Caco-2 (cell line): ENCODE measurements at regions not wholly inside any gene's neighbourhood (a gene's known extent, or its start where the extent isn't known, plus 50 kb on each side); places are given as distances from the start of the nearest gene placed in this dataset.

Source experiments
- BruUV-seq: library from RNA; stranded (reverse); fragments of 400-500 nt; replicated peaks from 2 replicates; lab custom pipeline; 2021; lab: Mats Ljungman, UMichigan
- CTCF ChIA-PET: fragments of 300-600 bp; sonication (Branson Sonifier 250); formaldehyde crosslinking; loops from one replicate; lab custom pipeline; 2022; ENCODE audit warnings: antibody characterized with exemption; lab: Charles Lee
- POLR2A ChIA-PET: fragments of 300-600 bp; sonication (Branson Sonifier 250); formaldehyde crosslinking; loops from one replicate; lab custom pipeline; 2022; ENCODE audit warnings: antibody characterized with exemption; lab: Charles Lee
- DNase-seq, 2 experiments: peaks; one replicate each; pipeline versions ENCODE4 v3.0.0 to v3.0.0-alpha.2; 2020 to 2022
- H3K27me3 ChIP-seq: replicated peaks from 2 replicates; pipeline ENCODE4 v1.6.0; 2011; ENCODE audit warnings: low read length; ENCODE audit not compliant: control insufficient read depth, insufficient read depth
- H3K36me3 ChIP-seq: 2 replicates; pipeline ENCODE4 v1.5.1; 2011; ENCODE audit warnings: low read length; ENCODE audit not compliant: control insufficient read depth, insufficient read depth
- H3K4me1 ChIP-seq: fragments of 250-450 bp; sonication (Bioruptor Pico); 2 replicates; pipeline ENCODE4 v1.5.1; 2020; ENCODE audit warnings: mild to moderate bottlenecking
- H3K4me3 ChIP-seq: 2 replicates; pipeline ENCODE4 v1.5.1; 2011; ENCODE audit warnings: low read depth, mild to moderate bottlenecking, control low read depth, low read length
- H3K9me3 ChIP-seq: fragments of 250-450 bp; sonication (Bioruptor Pico); 2 replicates; pipeline ENCODE4 v1.5.1; 2020; ENCODE audit warnings: mild to moderate bottlenecking, moderate library complexity
- H3K27ac Mint-ChIP-seq: one replicate; pipeline ENCODE4 v1.8.0; 2022; ENCODE audit warnings: mixed read lengths; ENCODE audit not compliant: unreplicated experiment
- H3K27me3 Mint-ChIP-seq: one replicate; pipeline ENCODE4 v1.8.0; 2022; ENCODE audit warnings: mixed read lengths; ENCODE audit not compliant: insufficient read depth, unreplicated experiment
- H3K36me3 Mint-ChIP-seq: one replicate; pipeline ENCODE4 v1.8.0; 2022; ENCODE audit warnings: mild to moderate bottlenecking, mixed read lengths; ENCODE audit not compliant: insufficient read depth, unreplicated experiment
- H3K4me1 Mint-ChIP-seq: one replicate; pipeline ENCODE4 v1.8.0; 2022; ENCODE audit warnings: low read depth, mixed read lengths; ENCODE audit not compliant: unreplicated experiment
- H3K4me3 Mint-ChIP-seq: one replicate; pipeline ENCODE4 v1.8.0; 2022; ENCODE audit warnings: mild to moderate bottlenecking, moderate library complexity, mixed read lengths; ENCODE audit not compliant: unreplicated experiment
- H3K9me3 Mint-ChIP-seq: one replicate; pipeline ENCODE4 v1.8.0; 2022; ENCODE audit warnings: mixed read lengths; ENCODE audit not compliant: unreplicated experiment
- intact Hi-C: fragments of 100-400 bp; cut with micrococcal nuclease; formaldehyde crosslinking; loops from one replicate; pipeline ENCODE4 v1.10.0; 2022; ENCODE audit not compliant: unreplicated experiment
- TF ChIP-seq, protein P1 (sequence below), 2 experiments: fragments of 200-600 bp in 1 of 2; IDR thresholded peaks; 1 replicate in 1 of 2; 2 replicates in 1 of 2; pipeline versions ENCODE4 v1.5.1 to v1.8.0; 2011 to 2022; ENCODE audit warnings: antibody characterized with exemption in 1 of 2, control low read depth in 1 of 2, inconsistent platforms in 1 of 2, low read depth in 1 of 2, low read length in 1 of 2, mild to moderate bottlenecking in 1 of 2, moderate library complexity in 1 of 2; ENCODE audit not compliant: insufficient read depth in 1 of 2, severe bottlenecking in 1 of 2, unreplicated experiment in 1 of 2

DNA sequence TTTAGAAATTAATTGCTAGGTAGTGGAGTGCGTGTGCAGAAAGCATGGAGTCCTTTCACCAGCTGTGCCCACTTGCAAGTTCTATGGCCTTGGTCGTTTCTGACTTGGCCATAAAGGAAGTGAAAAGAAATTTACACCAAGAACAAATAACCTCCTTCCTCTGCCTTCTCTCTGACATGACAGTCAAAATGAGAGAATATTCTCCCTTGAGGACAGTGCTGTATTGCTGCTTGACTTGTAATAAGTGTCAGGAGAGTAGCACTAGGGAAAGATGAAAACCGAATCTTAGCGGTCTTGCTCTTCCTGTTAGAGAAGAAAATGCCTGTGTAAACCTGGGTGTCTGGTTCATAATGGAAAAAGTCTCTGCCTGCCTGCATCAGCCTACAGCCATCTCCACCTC lies 333.1 kb upstream of the RAG2 start:
- no peaks in the 10 kb centered on the region for H3K27me3 ChIP-seq
- no peak overlapping the region for H3K4me3 ChIP-seq
- ChIA-PET POLR2A (no interaction called here), CTCF (no interaction called here)
- H3K27ac Mint-ChIP-seq = no peak overlapping the region
- H3K36me3 Mint-ChIP-seq = no peaks in the 10 kb centered on the region
- H3K4me1 ChIP-seq = no peaks in the 10 kb centered on the region
- DNase-seq = no peak
- H3K4me1 Mint-ChIP-seq = no peaks in the 10 kb centered on the region
- H3K36me3 ChIP-seq = no peaks in the 10 kb centered on the region
- intact Hi-C loops = no loop called here
- H3K9me3 ChIP-seq = no peaks in the 10 kb centered on the region
- no peaks in the 10 kb centered on the region for H3K9me3 Mint-ChIP-seq
- TF ChIP-seq, protein P1, sequence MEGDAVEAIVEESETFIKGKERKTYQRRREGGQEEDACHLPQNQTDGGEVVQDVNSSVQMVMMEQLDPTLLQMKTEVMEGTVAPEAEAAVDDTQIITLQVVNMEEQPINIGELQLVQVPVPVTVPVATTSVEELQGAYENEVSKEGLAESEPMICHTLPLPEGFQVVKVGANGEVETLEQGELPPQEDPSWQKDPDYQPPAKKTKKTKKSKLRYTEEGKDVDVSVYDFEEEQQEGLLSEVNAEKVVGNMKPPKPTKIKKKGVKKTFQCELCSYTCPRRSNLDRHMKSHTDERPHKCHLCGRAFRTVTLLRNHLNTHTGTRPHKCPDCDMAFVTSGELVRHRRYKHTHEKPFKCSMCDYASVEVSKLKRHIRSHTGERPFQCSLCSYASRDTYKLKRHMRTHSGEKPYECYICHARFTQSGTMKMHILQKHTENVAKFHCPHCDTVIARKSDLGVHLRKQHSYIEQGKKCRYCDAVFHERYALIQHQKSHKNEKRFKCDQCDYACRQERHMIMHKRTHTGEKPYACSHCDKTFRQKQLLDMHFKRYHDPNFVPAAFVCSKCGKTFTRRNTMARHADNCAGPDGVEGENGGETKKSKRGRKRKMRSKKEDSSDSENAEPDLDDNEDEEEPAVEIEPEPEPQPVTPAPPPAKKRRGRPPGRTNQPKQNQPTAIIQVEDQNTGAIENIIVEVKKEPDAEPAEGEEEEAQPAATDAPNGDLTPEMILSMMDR (IDR thresholded peaks at IDR 0.05; ENCODE audit: insufficient read depth in 1 of 2, low read depth in 1 of 2, low read length in 1 of 2, severe bottlenecking in 1 of 2, unreplicated experiment in 1 of 2) = no peak
- no TSS peak for BruUV-seq
- H3K4me3 Mint-ChIP-seq = no peak overlapping the region
- H3K27me3 Mint-ChIP-seq = no peaks in the 10 kb centered on the region

DNA sequence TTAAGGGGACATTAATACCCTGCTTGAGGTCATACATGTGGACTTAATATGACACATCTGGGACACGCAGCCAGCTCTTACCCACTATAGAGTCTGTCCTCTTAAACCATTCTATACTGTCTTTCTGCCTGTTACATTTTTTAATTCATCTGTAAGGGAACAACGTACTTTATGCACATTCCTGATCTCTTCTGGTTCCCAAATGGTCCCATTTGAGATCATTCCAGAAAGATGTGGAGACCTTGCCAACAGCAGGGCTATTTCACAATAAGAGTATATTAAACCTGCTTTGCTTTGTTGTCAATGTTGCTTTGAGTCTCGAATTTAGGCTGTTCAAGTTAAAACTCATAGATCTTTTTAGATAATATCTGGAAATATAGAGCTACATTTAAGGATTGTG lies 332.2 kb upstream of the RAG2 start:
- Mint-ChIP-seq H3K4me1 (no peaks in the 10 kb centered on the region), H3K36me3 (no peaks in the 10 kb centered on the region), H3K4me3 (no peak overlapping the region), H3K27me3 (no peaks in the 10 kb centered on the region), H3K9me3 (no peaks in the 10 kb centered on the region), H3K27ac (no peak overlapping the region)
- H3K4me1 ChIP-seq = no peaks in the 10 kb centered on the region
- TF ChIP-seq, protein P1 (IDR thresholded peaks at IDR 0.05; ENCODE audit: insufficient read depth in 1 of 2, low read depth in 1 of 2, low read length in 1 of 2, severe bottlenecking in 1 of 2, unreplicated experiment in 1 of 2) = no peak
- intact Hi-C loops = no loop called here
- DNase-seq = no peak
- BruUV-seq = no TSS peak
- ChIA-PET POLR2A (no interaction called here), CTCF (no interaction called here)
- H3K27me3 ChIP-seq = no peaks in the 10 kb centered on the region
- H3K9me3 ChIP-seq = no peaks in the 10 kb centered on the region
- no peak overlapping the region for H3K4me3 ChIP-seq
- no peaks in the 10 kb centered on the region for H3K36me3 ChIP-seq

DNA sequence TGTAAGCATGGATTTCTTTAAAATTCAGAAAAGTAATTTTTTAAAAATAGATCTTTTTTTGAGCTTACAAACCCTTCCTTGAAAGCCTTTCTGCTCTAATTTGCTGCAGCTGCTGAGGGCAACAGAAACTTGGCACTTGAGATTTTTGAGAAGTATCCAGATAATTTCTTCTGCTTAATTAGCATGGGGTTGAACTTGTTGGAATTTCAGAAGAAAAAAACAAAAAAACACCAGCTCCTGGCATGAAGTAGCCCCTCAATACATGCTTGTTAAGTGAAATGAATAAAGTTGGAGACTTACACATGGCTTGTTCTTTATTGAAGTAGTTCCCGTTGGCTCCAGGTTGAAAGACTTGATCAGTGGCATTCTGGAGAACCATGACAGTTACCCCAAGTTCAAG lies 331.4 kb upstream of the RAG2 start:
- intact Hi-C loops = no loop called here
- H3K4me1 Mint-ChIP-seq = no peaks in the 10 kb centered on the region
- POLR2A ChIA-PET = no interaction called here

More for the DNA sequence above, 331.4 kb upstream of the RAG2 start:
- Mint-ChIP-seq H3K9me3 (no peaks in the 10 kb centered on the region), H3K27ac (no peak overlapping the region), H3K4me3 (no peak overlapping the region), H3K36me3 (no peaks in the 10 kb centered on the region), H3K27me3 (no peaks in the 10 kb centered on the region)
- BruUV-seq = no TSS peak
- H3K4me3 ChIP-seq = no peak overlapping the region
- CTCF ChIA-PET = no interaction called here
- no peaks in the 10 kb centered on the region for H3K9me3 ChIP-seq
- no peaks in the 10 kb centered on the region for H3K36me3 ChIP-seq
- no peaks in the 10 kb centered on the region for H3K27me3 ChIP-seq
- H3K4me1 ChIP-seq = no peaks in the 10 kb centered on the region
- DNase-seq = no peak
- TF ChIP-seq, protein P1 (IDR thresholded peaks at IDR 0.05; ENCODE audit: insufficient read depth in 1 of 2, low read depth in 1 of 2, low read length in 1 of 2, severe bottlenecking in 1 of 2, unreplicated experiment in 1 of 2) = no peak
